MM.1S (cell line): ENCODE measurements at regions not wholly inside any gene's neighbourhood (a gene's known extent, or its start where the extent isn't known, plus 50 kb on each side); places are given as distances from the start of the nearest gene placed in this dataset.

Source experiments
- CTCF ChIP-seq: fragments of 300-600 bp; sonication (generic); IDR thresholded peaks from 2 replicates; pipeline ENCODE4 v1.5.1; 2016; ENCODE audit warnings: antibody characterized with exemption, low read length, mixed read lengths
- EZH2 ChIP-seq: fragments of 300-600 bp; sonication (generic); optimal IDR thresholded peaks from 2 replicates; pipeline ENCODE3; 2017; ENCODE audit warnings: low read depth, mild to moderate bottlenecking, antibody characterized with exemption, low read length, mixed read lengths
- EZH2phosphoT487 ChIP-seq: fragments of 300-600 bp; sonication (generic); IDR thresholded peaks from 2 replicates; pipeline ENCODE4 v1.6.1; 2018; ENCODE audit warnings: antibody characterized with exemption, low read length

GRCh38 chr3:153928851-153929250 is 192.3 kb upstream of the ARHGEF26 start:
- TF ChIP-seq CTCF: no peak
- TF ChIP-seq EZH2phosphoT487: no peak
- no peak for TF ChIP-seq EZH2
